Testis (tissue), 2 donors: ENCODE measurements at regions not wholly inside any gene's neighbourhood (a gene's known extent, or its start where the extent isn't known, plus 50 kb on each side); places are given as distances from the start of the nearest gene placed in this dataset.

ENCODE experiments used
- DNase-seq: peaks from one replicate; pipeline ENCODE4 v3.0.0-alpha.2; 2019
- H3K27ac ChIP-seq, 2 donors: fragments of 200-600 bp; sonication (generic); one replicate each; pipeline ENCODE4 v1.5.1; 2019
- H3K27me3 ChIP-seq: fragments of 200-600 bp; sonication (generic); one replicate; pipeline ENCODE4 v1.5.1; 2019
- H3K36me3 ChIP-seq: fragments of 200-600 bp; sonication (generic); one replicate; pipeline ENCODE4 v1.5.1; 2017; ENCODE audit warnings: low read depth; ENCODE audit errors: missing control alignments
- H3K4me1 ChIP-seq: fragments of 200-600 bp; sonication (generic); one replicate; pipeline ENCODE4 v1.5.1; 2019
- H3K4me3 ChIP-seq, 2 donors: fragments of 200-600 bp; sonication (generic); one replicate each; pipeline ENCODE4 v1.5.1; 2017 to 2019
- H3K9me3 ChIP-seq: fragments of 200-600 bp; sonication (generic); one replicate; pipeline ENCODE4 v1.5.1; 2017
- CTCF ChIP-seq, 3 experiments: fragments of 450-650 bp in 2 of 3; fragments of 200-600 bp in 1 of 3; sonication (generic) in 1 of 3; IDR thresholded peaks; one replicate each; pipeline ENCODE4 v1.5.1; 2016 to 2019; ENCODE audit warnings: antibody characterized with exemption in 3 of 3, mild to moderate bottlenecking in 2 of 3, moderate library complexity in 1 of 3
- POLR2A ChIP-seq: fragments of 450-650 bp; IDR thresholded peaks from one replicate; pipeline ENCODE4 v1.6.1; 2017; ENCODE audit warnings: antibody characterized with exemption, mild to moderate bottlenecking, moderate library complexity
- WGBS, 2 donors: methylation state at CpG; one replicate each; pipeline ENCODE4 v1.1.5; 2018; 5-methylcytosine and 5-hydroxymethylcytosine counted together
- intact Hi-C: fragments of 100-400 bp; cut with DNase I; formaldehyde crosslinking; loops from one replicate; pipeline ENCODE4 v1.15.1; 2023; ENCODE audit warnings: low total_unique reads

DNA sequence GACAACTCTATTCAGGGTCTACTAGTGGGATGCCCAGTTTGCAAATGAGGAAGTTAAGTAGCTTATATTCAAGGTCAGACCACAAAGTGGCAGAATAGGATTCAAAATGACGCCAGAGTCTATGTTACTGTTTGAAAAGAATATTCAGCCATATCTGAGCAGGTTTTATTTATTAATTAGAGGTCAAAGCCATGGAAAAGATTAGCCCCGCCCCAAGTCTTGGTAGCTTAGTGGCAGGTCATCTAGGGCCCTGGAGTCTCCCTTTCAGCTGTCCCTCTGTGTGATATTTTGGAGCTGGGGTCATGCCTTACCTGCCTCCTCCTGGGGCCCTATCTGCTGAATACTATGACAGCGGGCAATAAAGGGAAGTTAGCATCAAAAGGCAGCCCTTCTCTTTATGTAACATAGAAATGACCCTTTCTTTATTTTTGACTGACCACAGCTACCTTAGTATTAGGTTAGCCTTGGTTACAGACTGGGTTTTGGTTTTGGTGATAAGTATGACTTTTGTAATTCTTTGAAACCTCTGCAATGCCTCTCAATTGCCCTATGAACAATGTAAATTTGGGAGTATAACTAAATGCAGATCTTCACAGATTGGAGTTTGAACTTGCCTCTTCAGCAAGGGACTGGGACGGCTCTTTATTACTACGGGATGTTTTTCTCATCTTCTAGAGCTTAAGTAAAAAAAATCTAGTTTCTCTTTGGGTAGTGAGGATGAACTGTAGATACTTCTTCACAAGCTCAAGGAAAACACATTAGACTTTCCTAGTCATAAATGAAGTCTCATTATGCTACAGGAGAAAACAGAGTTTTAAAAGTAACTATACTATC is 153.0 kb upstream of the ITGA4 start:
- no peak for DNase-seq
- Histone ChIP-seq H3K4me3 (no peak overlapping the region), H3K27ac (no peak overlapping the region), H3K36me3 (no peaks in the 10 kb centered on the region), H3K27me3 (no peaks in the 10 kb centered on the region), H3K9me3 (no peaks in the 10 kb centered on the region), H3K4me1 (no peaks in the 10 kb centered on the region)
- intact Hi-C loops: no loop called here
- 80 to 84% methylated on average over 5 of the region's 5 CpGs for WGBS, 2 donors
- TF ChIP-seq POLR2A: no peak
- TF ChIP-seq CTCF (IDR thresholded peaks at IDR 0.05): no peak

- Histone ChIP-seq H3K4me1 (no peaks in the 10 kb centered on the region), H3K27me3 (no peaks in the 10 kb centered on the region), H3K36me3 (no peaks in the 10 kb centered on the region), H3K9me3 (no peaks in the 10 kb centered on the region), H3K4me3 (no peak overlapping the region), H3K27ac (no peak overlapping the region)
- TF ChIP-seq CTCF (IDR thresholded peaks at IDR 0.05) (no peak), POLR2A (no peak)
- no peak for DNase-seq
- WGBS, 2 donors: 51 to 62% methylated on average over 6 of the region's 6 CpGs
- intact Hi-C loops: no loop called here
These were observed 151.7 kb upstream of the ITGA4 start for GRCh38 chr2:181305301-181306123.

- intact Hi-C loops: no loop called here
- no peak for DNase-seq
- Histone ChIP-seq H3K36me3 (no peaks in the 10 kb centered on the region), H3K27ac (no peak overlapping the region), H3K9me3 (no peaks in the 10 kb centered on the region), H3K4me1 (no peaks in the 10 kb centered on the region), H3K4me3 (no peak overlapping the region), H3K27me3 (no peaks in the 10 kb centered on the region)
- TF ChIP-seq POLR2A (no peak), CTCF (IDR thresholded peaks at IDR 0.05) (no peak)
These were observed 150.4 kb upstream of the ITGA4 start for GRCh38 chr2:181306785-181307184.

GRCh38 chr2:181307203-181307991 is 149.8 kb upstream of the ITGA4 start:
- H3K27ac ChIP-seq: no peak overlapping the region

More at GRCh38 chr2:181307203-181307991, 149.8 kb upstream of the ITGA4 start:
- Histone ChIP-seq H3K4me3 (no peak overlapping the region), H3K9me3 (no peaks in the 10 kb centered on the region), H3K4me1 (no peaks in the 10 kb centered on the region), H3K36me3 (no peaks in the 10 kb centered on the region), H3K27me3 (no peaks in the 10 kb centered on the region)
- WGBS, 2 donors: 87 to 89% methylated on average over 7 of the region's 7 CpGs
- DNase-seq: no peak
- intact Hi-C loops: no loop called here
- TF ChIP-seq POLR2A (no peak), CTCF (IDR thresholded peaks at IDR 0.05) (no peak)
